ENCODE measurements at regions not wholly inside any gene's neighbourhood (a gene's known extent, or its start where the extent isn't known, plus 50 kb on each side); places are given as distances from the start of the nearest gene placed in this dataset.
"Not testable (repeated sequence)": the region's sequence is repeated elsewhere in the genome, so short reads cannot be mapped to it uniquely, and the experiment has no call there.

DNA sequence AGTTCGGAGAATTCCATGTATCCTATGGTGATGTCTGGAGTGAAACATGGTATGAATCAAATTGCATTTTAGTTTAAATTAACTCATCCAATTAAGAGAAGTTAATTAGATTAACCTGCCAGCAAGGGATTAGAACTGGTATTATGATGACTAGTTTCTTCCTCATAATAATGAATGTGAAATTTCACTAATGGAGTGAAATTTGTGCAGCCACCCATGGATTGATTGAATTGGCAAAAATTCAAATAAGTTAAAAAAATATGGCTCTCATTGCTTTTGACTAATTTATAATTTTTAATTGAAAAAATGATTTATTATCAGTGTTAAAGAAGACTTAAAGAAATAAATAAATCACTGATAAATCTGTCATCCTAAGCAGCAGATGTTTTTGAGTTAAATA is 232.0 kb downstream of the KCNRG start:
- ChIA-PET CTCF (no interaction called here), POLR2A (no interaction called here)
- no peak for TF ChIP-seq CTCF (IDR thresholded peaks at IDR 0.05; ENCODE audit: insufficient read depth, low read depth, low read length)

DNA sequence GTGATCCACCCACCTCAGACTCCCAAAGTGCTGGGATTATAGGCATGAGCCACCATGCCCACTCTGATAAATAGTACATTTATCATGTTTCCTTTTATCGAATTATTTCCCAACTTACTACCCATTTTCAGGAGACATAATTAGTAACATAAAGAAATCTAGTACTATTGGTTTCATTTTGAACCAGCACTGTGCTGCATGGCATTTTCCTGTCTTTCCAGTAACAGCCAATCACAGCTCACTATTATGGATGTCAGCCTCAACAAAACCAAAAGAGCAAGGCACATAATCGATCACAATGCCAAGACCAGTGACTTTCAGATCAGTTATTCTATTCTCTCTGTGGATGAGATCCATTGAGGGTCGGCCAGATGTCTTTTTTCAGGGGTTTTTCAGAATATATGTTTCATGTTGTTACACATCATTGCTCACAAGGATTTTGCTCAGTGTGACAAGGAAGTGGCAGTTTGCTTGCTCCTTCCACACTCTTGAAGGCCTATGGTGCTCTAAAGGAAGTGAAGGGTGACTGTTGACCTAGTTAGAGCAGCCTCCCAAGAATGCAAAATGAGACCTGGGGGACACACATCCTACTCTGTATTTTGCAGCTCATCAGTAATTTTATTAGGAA is 233.4 kb downstream of the KCNRG start:
- no peaks in the 10 kb centered on the region for H3K36me3 ChIP-seq (ENCODE audit: control insufficient read depth, insufficient read depth, low read length)
- H3K27me3 ChIP-seq (ENCODE audit: control insufficient read depth, insufficient read depth, low read length): no peaks in the 10 kb centered on the region; the same call in 1 of the 2 replicates
- ChIA-PET POLR2A (no interaction called here), CTCF (no interaction called here)
- DNase-seq (ENCODE audit: low read depth): no peak
- H3K4me3 ChIP-seq (ENCODE audit: low read depth, low read length): no peak overlapping the region
- no peak for TF ChIP-seq CTCF (IDR thresholded peaks at IDR 0.05; ENCODE audit: insufficient read depth, low read depth, low read length)

More for the DNA sequence above, 232.0 kb downstream of the KCNRG start:
- H3K36me3 ChIP-seq (ENCODE audit: control insufficient read depth, insufficient read depth, low read length): no peaks in the 10 kb centered on the region
- H3K27me3 ChIP-seq (ENCODE audit: control insufficient read depth, insufficient read depth, low read length): no peaks in the 10 kb centered on the region; the same call in 1 of the 2 replicates
- no peak overlapping the region for H3K4me3 ChIP-seq (ENCODE audit: low read depth, low read length)
- DNase-seq (ENCODE audit: low read depth): no peak

DNA sequence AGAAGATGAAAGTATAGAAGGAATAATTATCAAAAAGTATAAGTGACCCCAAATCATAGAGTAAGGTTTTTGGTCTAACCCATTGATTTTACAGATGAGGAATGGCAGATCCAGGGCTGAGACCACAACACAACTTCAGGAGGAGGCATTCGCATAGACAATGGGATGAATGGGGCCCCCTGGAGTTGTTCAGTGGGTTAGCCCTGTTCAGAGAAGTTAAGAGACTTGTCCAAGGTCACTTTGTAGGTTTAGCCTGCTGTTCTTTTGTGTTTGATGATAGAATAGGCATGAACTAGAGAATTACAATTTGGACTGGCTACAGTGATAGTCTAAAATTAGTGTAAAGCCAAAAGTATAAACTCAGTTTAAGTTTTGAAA is 233.9 kb downstream of the KCNRG start:
- TF ChIP-seq CTCF (IDR thresholded peaks at IDR 0.05; ENCODE audit: insufficient read depth, low read depth, low read length): no peak
- no peak for DNase-seq (ENCODE audit: low read depth)
- no peak overlapping the region for H3K4me3 ChIP-seq (ENCODE audit: low read depth, low read length)
- ChIA-PET POLR2A (no interaction called here), CTCF (no interaction called here)
- H3K27me3 ChIP-seq (ENCODE audit: control insufficient read depth, insufficient read depth, low read length): no peaks in the 10 kb centered on the region; the same call in 1 of the 2 replicates
- no peaks in the 10 kb centered on the region for H3K36me3 ChIP-seq (ENCODE audit: control insufficient read depth, insufficient read depth, low read length)

GRCh38 chr13:50250401-50250800 is 235.2 kb downstream of the KCNRG start:
- H3K36me3 ChIP-seq (ENCODE audit: control insufficient read depth, insufficient read depth, low read length): no peaks in the 10 kb centered on the region
- CTCF ChIA-PET: no interaction called here

GRCh38 chr13:50255639-50256038 is 240.4 kb downstream of the KCNRG start:
- peaks cover 2% of the 10 kb centered on the region; the same call in 1 of the 2 replicates for H3K27me3 ChIP-seq (ENCODE audit: control insufficient read depth, insufficient read depth, low read length)
- H3K36me3 ChIP-seq (ENCODE audit: control insufficient read depth, insufficient read depth, low read length): no peaks in the 10 kb centered on the region
- POLR2A ChIA-PET: no interaction called here
- no peak overlapping the region for H3K4me3 ChIP-seq (ENCODE audit: low read depth, low read length)
- CTCF ChIA-PET: no interaction called here
- TF ChIP-seq CTCF (IDR thresholded peaks at IDR 0.05; ENCODE audit: insufficient read depth, low read depth, low read length): no peak
- no peak for DNase-seq (ENCODE audit: low read depth)

More at GRCh38 chr13:50250401-50250800, 235.2 kb downstream of the KCNRG start:
- POLR2A ChIA-PET: no interaction called here
- no peak for DNase-seq (ENCODE audit: low read depth)
- no peak for TF ChIP-seq CTCF (IDR thresholded peaks at IDR 0.05; ENCODE audit: insufficient read depth, low read depth, low read length)
- no peaks in the 10 kb centered on the region; the same call in 1 of the 2 replicates for H3K27me3 ChIP-seq (ENCODE audit: control insufficient read depth, insufficient read depth, low read length)
- no peak overlapping the region for H3K4me3 ChIP-seq (ENCODE audit: low read depth, low read length)

GRCh38 chr13:50256536-50257321 is 241.5 kb downstream of the KCNRG start:
- H3K27me3 ChIP-seq (ENCODE audit: control insufficient read depth, insufficient read depth, low read length); CTCF ChIA-PET; DNase-seq (ENCODE audit: low read depth); H3K4me3 ChIP-seq (ENCODE audit: low read depth, low read length); H3K36me3 ChIP-seq (ENCODE audit: control insufficient read depth, insufficient read depth, low read length): not testable (repeated sequence)
- POLR2A ChIA-PET: interaction anchor here (0.7 kb wide), 1 partner anchor 136 kb away, joined by 5 read pairs; no protein-coding TSS in a partner anchor

All from BJ (cell line).